Midbrain (tissue), 1 donor: ENCODE measurements at regions not wholly inside any gene's neighbourhood (a gene's known extent, or its start where the extent isn't known, plus 50 kb on each side); places are given as distances from the start of the nearest gene placed in this dataset.

Experiments used
- DNase-seq: peaks from one replicate; lab custom pipeline; 2025; lab: John Stamatoyannopoulos, UW

DNA sequence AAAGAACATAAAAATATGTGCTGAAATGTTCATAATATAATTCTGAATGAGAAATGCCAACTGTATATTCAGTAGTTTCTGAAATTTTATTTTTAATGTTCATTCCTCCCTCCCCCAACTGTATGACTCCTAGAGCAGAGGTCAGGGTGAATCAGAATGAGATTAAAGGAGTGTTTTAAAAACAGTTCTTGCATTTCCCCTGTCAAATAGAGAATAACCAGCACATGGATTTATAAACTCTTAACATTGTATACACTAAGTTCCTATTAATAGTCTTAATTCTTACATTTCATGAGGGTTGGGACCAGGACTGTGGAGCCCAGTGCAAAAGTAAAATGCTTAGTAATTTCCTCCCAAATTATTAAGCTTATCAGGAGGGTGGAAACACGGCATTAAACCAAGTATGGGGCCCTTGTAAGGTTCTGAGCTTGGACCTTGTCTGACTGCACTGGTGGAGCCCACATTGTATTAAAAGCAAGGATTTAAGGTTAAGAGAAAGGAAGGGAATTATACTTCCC is 474.6 kb upstream of the RAG2 start:
- DNase-seq: no peak

DNA sequence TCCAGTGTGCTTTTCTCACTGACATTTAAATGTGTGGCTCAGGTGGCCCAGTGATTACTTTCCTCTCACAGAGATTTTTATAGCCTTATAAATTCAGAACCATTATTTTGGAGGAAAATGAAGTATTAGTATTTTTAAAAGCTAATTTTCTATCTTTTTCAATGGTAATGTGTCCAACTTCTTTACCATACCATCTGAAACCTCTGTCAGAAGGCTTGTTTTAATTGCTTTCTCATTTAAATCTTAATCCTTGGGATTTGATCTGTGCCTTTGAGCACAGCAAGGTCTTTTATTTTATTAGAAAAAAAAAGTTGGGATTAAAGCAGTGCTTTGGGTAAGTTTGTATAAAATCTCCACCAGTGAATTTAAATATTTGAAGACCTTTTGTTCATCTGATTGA is 452.3 kb upstream of the RAG2 start:
- no peak for DNase-seq

DNA sequence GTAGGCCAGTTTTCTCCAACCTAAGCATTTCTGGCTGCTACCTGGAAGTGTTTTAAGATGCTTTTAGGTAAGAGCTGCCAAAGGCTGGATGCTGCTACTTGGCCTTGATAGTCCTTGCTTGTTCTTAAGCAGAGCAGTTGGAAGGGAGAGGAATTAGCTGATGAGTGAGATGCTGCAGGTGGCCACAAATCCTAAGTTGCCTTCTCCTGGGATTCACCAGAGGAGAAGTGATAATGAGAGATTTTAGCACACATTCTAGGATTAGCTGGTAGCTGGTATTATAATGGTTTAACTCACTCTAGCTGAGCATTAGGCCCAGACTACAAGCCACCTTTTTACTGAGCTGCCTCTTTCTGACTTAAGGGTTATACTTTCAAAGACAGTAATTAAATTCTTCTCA is 442.9 kb upstream of the RAG2 start:
- no peak for DNase-seq

DNA sequence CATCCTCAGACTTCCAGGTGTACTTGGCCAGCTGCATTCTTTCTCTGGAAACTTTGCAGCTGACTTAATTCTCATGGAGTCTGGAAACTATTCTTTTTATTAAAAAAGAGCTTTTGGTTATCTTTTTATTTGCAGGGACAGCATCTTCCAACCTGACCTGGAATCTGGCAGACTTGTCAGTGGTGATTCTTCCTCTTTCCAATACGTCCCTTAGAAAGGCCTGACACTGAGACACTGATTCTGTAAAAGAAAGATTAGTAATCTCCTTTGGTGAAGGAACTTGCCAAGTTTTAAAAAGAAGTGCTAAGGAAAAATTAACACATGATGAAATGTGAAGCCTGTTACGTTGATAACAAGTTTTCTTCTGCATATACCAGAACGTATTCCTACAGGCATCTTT is 440.9 kb upstream of the RAG2 start:
- DNase-seq: no peak

DNA sequence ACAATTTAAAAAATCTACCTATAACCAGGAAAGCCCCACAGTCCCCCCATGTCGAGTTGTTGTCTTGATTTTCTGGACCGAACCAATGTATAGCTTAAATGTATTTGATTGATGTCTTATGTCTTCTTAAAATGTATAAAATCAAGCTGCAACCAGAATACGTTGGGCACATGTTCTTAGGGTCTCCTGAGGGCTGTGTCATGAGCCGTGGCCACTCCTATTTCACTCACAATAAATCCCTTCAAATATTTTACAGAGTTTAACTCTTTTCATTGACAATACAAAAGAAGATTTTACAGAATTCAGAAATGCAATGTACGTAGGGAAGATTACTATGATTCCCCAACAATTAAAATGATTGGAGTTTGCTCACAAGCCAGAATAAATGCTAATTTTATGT is 428.7 kb upstream of the RAG2 start:
- DNase-seq: no peak

DNA sequence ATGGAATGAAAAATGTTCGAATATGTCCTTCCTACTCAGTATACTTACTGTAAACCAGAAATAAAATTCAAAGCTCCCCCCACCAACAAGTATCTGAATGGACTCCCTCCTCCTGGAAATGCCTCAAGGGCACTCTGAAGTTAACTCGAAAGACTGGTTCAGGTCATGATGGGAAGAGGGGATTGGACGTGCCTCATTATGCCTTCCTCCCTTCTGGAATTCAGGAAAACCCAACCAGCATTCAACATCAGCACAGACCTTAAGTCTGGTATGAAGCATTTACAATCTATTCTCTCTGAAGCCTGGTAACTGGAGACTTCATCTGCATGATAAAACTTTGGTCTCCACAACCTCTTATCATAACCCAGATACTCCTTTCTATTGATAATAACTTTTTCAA is 428.3 kb upstream of the RAG2 start:
- DNase-seq: no peak

DNA sequence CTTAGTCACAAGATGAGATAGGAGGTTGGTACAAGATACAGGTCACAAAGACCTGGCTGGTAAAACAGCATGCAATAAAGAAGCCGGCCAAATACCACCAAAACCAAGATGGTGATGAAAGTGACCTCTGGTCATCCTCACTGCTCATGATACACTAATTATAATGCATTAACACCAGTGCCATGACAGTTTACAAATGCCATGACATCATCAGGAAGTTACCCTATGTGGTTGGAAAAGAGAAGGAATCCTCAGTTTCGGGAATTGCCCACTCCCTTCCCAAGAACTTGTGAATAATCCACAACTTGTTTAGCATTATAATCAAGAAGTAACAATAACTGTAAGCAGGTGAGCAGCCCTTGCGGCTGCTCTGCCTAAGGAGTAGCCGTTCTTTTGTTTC is 408.5 kb upstream of the RAG2 start:
- no peak for DNase-seq

DNA sequence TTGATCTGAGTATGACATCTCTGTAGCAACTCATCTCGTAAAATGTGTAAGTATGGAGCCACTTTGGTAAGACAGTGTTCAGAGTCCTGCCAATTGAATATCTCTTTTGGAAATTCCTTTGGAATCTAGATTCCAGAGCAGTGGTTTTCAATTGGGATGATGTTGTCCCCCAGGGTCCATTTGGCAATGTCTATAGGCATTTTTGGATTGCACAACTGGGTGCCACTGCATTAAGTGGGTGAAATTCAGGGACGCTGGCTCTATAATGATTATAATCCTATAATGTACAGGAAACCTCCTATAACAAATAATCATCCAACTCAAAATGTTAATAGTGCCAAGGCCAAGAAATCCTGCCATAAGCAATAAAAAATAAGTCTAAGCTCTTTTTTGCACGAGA is 404.8 kb upstream of the RAG2 start:
- no peak for DNase-seq

DNA sequence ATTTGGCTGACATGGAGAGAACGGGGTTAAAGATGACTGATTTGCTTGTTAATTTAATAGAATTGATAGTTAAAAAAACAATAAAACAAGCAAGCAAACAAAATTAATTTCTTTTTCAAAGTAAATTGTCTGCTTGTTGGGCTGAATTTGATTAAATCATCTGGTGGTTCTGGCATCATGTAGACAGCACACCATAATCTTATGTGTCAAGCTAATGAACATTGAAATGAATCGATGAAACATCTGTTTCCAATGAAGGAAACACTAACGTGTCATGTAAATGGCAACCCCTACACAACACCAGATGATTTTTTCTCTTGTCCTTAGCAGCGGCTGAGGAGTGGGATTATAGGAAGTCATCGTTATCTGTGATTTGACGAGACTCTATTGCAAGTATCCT is 399.6 kb upstream of the RAG2 start:
- no peak for DNase-seq

DNA sequence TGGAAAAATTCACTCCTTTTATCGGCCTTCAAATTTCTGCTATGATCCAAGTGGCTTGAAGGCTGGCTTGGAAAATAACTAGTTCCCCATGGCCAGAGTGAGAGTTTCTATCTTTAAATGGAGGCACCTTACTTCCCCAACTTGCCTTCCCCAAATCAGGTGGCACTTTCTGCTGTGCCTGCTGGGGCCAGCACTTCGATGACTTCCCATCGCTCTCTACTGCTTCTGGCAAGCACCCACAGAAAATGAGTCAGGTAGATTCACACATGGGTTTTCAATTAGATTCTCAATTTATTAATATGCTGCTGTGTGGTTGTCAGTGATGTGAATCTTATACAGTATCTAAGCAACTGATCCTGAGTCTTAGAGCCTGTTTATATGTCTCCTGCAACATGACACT is 398.8 kb upstream of the RAG2 start:
- DNase-seq: no peak

DNA sequence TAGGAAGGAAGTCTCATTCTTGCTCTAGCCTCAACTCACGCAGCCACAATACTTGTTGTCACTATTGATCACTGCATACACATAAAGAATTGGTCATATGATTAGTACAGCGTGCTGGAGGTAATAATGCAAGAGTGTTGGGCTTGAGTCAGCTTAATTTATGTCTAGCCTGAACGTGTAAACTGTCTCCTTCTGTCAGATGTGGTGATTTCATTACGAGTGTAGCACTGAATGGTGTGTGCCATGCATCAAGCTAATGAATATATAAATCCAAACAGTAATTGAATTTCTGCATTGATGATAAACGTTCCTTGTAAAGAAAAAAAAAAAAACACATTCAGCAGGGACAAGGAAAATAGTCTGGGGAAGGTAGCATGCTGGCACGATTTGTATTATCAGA is 396.2 kb upstream of the RAG2 start:
- no peak for DNase-seq

DNA sequence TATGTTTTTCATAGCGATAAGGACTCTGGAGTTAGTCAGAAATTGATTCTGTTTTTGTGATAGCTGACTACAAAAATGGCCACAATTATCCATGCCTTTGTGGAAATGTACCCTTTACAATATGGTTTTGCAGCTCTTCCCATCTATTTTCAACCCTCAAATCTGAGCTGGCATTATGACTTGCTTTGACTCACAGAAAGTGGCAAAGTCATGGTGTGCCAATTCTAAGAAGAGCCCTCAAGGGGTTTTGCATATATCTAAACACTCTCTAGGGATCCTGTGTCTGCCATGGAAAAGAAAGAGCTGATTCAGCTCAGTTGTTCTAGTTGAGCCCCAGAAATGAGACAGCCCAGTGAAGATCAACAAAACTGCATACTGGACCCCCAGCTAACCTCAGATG is 390.5 kb upstream of the RAG2 start:
- no peak for DNase-seq

DNA sequence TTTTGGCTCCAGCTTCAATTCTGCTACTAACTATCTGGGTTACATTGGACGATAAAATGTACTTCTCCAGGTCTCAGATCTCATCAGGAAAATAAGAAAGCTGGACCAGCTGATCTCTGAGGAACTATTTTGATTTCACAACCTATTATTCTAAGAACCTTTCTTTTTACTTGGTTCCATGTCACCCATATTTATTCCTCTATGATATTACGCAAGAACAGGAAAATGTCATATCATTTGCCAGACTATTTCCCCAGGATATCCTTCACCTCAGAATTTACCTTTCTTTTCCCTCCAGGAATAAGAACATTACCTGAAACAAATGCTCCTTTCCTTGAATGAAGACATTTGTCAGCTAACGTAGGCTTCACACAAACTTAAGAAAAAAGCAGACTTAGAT is 387.5 kb upstream of the RAG2 start:
- no peak for DNase-seq

DNA sequence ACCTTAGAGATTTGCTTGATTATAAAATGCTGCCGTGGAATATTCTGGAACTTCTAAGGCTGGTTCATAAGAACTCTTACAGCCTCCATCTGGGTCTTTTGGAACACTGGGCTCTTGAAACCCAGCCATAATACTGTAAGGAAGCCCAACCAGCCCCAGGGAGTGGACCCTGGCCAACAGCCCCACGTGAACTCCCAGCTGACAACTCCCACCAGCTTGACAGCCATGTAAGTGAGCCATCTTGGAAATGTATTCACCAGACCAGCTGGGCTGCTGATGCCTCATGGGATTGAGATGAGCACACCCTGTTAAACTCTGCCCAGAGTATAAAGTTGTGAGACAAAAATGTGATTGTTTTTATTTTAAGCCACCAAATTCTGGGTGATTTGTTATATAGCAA is 378.7 kb upstream of the RAG2 start:
- DNase-seq: no peak

DNA sequence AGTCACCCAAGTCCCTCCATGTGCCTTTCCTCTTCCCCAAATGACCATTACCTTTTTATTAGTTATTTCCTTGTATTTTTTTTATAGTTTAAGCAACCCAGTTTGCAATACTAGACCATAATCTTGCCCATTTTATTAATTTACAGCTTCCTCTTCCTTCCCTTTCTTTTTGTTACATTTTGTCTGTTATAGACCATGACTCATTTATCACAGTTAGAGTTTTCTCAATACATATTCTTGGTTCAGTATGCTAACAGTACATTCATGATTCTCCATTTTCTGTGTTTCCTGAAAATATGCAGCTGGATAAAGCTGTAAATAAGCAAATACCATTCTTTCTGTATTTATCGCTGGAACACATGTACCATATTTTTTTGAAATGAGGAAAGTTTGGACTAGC is 376.7 kb upstream of the RAG2 start:
- DNase-seq: no peak

DNA sequence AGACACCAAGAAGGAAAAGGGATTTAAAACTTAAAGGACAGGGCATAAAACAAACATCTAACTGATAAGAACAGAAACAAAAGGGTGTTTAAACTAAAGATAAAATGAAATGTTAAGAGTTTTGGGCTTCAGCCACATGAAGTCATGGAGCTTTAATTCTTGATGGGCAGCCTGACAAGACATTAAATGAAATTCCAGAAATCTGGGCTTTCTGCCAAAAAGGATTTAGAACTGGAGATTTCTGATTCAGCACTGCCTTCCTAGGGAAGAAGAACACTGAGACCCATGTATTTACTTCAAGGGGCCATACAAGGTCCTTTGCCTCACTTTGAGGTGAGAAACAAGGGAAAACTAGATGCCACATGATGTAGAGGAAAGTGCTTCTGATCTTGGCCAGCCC is 355.9 kb upstream of the RAG2 start:
- no peak for DNase-seq

DNA sequence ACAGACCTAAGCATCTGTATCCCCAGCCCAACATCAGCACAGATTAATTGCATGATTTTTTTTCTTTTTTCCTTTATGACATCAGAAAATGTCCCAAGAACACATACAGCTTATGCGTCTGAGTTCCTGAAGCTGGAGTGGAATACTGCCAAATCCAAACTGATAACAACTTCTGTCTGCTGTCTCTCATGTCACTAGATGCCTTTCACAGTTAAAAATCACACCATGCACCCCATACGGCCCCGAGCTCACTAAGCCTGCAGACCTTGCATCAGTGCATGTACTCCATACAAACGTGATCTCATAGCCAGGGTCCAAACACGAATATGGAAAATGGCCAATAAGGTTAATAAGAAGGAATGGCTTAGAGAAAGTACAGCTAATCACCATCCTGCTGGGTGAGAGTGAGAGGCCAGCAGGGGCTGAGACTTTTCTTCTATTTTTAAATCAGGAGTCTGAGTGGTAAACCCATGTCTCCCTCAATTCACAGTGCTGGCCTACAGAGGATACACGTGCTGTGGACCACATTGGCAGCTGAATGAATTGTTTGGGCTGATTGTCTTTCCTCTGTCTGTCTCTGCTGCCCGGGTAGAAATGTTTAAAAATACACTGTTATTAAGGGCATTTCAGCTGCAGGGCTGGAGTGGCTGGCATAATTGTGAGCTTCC is 350.6 kb upstream of the RAG2 start:
- DNase-seq: no peak

DNA sequence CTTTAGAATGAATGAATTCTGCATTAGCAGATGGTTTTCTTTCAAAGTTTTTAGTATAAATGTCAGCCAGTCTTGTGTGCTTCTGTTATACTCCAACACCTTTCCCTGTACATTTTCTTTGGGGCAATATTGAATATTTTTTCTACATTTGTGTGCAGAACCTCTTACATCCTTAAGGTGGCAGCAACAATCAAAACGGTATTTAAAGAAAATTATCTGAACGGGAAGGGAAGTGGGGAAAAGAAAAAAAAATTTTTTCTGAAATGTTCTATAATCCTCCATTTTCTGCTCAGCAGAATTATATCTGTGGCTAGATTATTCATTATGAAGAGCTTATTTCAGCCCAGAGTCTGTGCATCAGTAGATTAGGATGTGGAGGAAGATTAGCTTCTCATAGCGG is 347.3 kb upstream of the RAG2 start:
- DNase-seq: no peak

DNA sequence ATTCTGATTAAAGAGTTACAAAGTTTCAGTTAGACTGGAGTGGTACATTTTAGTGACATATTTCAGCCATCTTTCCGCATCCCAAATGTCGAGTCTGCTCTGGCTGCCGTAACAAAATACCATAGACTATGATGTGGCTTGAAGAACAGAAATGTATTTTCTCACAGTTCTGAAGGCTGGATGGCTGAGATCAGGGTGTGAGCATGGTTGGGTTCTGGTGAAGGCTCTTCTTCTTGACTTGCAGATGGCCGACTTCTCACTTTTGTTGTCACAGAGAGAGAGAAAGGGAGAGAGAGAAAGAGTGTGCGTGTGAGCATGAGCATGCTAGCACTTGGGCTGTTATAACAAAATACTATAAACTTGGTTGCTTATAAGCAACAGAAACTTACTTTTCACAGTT is 335.4 kb upstream of the RAG2 start:
- no peak for DNase-seq

DNA sequence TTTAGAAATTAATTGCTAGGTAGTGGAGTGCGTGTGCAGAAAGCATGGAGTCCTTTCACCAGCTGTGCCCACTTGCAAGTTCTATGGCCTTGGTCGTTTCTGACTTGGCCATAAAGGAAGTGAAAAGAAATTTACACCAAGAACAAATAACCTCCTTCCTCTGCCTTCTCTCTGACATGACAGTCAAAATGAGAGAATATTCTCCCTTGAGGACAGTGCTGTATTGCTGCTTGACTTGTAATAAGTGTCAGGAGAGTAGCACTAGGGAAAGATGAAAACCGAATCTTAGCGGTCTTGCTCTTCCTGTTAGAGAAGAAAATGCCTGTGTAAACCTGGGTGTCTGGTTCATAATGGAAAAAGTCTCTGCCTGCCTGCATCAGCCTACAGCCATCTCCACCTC is 333.1 kb upstream of the RAG2 start:
- DNase-seq: no peak

DNA sequence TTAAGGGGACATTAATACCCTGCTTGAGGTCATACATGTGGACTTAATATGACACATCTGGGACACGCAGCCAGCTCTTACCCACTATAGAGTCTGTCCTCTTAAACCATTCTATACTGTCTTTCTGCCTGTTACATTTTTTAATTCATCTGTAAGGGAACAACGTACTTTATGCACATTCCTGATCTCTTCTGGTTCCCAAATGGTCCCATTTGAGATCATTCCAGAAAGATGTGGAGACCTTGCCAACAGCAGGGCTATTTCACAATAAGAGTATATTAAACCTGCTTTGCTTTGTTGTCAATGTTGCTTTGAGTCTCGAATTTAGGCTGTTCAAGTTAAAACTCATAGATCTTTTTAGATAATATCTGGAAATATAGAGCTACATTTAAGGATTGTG is 332.2 kb upstream of the RAG2 start:
- no peak for DNase-seq

DNA sequence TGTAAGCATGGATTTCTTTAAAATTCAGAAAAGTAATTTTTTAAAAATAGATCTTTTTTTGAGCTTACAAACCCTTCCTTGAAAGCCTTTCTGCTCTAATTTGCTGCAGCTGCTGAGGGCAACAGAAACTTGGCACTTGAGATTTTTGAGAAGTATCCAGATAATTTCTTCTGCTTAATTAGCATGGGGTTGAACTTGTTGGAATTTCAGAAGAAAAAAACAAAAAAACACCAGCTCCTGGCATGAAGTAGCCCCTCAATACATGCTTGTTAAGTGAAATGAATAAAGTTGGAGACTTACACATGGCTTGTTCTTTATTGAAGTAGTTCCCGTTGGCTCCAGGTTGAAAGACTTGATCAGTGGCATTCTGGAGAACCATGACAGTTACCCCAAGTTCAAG is 331.4 kb upstream of the RAG2 start:
- DNase-seq: no peak

DNA sequence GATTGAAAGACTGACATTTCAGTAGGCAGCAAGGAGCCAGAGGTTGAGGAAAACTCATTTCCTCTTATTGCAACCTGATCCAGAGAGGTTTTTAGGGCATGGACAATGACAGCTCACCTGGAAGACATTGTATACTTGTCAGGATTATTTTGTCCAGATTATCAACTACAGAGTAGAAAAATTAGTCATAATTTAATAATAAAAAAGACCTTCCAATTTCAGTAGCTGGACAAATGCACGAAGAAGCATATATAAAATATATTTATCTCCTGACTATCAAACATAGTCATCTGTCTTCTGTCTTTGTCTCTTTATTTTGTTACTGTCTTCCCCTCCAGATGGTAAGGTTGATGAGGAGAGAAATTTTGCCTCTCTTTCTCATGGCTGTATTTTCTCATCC is 330.6 kb upstream of the RAG2 start:
- DNase-seq: no peak

DNA sequence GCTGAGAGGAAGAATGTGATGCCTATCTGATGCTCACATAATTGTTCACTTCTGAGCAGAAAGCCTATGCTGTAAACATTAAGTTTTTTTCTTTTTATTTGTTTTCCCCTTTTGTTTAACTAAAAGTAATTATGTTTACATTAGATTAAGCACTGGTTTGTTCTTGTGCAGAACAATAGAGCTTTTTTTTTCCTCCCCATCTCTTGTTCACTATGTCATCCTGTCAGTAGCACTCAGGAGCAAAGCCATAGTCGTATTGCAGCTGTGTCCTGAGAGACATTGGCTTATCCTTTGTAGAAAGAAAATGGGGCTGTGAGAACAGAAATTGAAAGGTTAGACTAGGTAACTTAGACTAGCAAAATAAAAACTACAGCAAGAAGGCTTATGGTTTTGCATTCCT is 301.8 kb upstream of the RAG2 start:
- DNase-seq: peak; percentile 2

DNA sequence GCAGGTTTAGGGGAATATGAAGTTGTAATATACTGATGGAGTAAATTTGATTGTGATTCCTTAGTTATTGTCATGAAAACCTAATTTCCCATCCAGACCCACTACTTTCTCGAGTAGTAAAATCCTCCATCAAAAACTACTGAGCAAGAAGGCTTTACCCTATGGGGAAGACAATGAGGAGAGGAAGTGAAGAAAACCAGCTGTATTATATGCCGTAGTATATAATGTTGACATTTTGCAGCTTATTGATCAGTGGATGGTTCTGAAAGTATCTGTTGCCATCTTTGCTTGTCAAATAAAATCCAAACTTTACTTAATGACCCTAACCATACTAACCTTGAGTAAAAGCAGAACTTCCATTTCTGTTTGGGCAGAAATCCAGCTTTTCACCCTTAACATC is 292.8 kb upstream of the RAG2 start:
- no peak for DNase-seq
